NT2/D1 (cell line): ENCODE measurements at regions not wholly inside any gene's neighbourhood (a gene's known extent, or its start where the extent isn't known, plus 50 kb on each side); places are given as distances from the start of the nearest gene placed in this dataset.

Experiments
- SUZ12 ChIP-seq: IDR thresholded peaks from 2 replicates; pipeline ENCODE4 v1.6.1; 2011; ENCODE audit not compliant: insufficient read length, insufficient read depth; ENCODE audit errors: extremely low read depth
- YY1 ChIP-seq: IDR thresholded peaks from 2 replicates; pipeline ENCODE4 v1.6.1; 2011; ENCODE audit not compliant: insufficient read length, insufficient read depth
- ZNF274 ChIP-seq: IDR thresholded peaks from 2 replicates; pipeline ENCODE4 v1.6.1; 2011; ENCODE audit warnings: mild to moderate bottlenecking, low read depth, low read length

GRCh38 chr2:186064507-186064906 lies 325.9 kb downstream of the FSIP2 start:
- no peak for TF ChIP-seq SUZ12
- no peak for TF ChIP-seq YY1
- no peak for TF ChIP-seq ZNF274
